Bone marrow (tissue), 2 donors: ENCODE measurements at regions not wholly inside any gene's neighbourhood (a gene's known extent, or its start where the extent isn't known, plus 50 kb on each side); places are given as distances from the start of the nearest gene placed in this dataset.

Source experiments
- DNase-seq, 2 donors: peaks; one replicate each; lab custom pipeline; 2025; lab: John Stamatoyannopoulos, UW

GRCh38 chr1:4379451-4380175, 274.8 kb upstream of the AJAP1 start:
- DNase-seq, result no peak

GRCh38 chr1:4380564-4381168, 273.7 kb upstream of the AJAP1 start:
- DNase-seq, result no peak

GRCh38 chr1:4393191-4393590, 261.2 kb upstream of the AJAP1 start:
- no peak for DNase-seq

- no peak for DNase-seq
These were observed 260.0 kb upstream of the AJAP1 start for GRCh38 chr1:4394366-4394765.

- DNase-seq, result no peak
These were observed 259.3 kb upstream of the AJAP1 start for GRCh38 chr1:4395158-4395557.

- no peak for DNase-seq
These were observed 258.7 kb upstream of the AJAP1 start for GRCh38 chr1:4395676-4396075.

- no peak for DNase-seq
These were observed 257.9 kb upstream of the AJAP1 start for GRCh38 chr1:4396551-4396950.

- DNase-seq, result no peak
These were observed 257.2 kb upstream of the AJAP1 start for GRCh38 chr1:4397196-4397595.

- DNase-seq, result no peak
These were observed 252.4 kb upstream of the AJAP1 start for GRCh38 chr1:4402032-4402431.

- no peak for DNase-seq
These were observed 249.4 kb upstream of the AJAP1 start for GRCh38 chr1:4404854-4405590.

GRCh38 chr1:4407851-4408250, 246.6 kb upstream of the AJAP1 start:
- DNase-seq, result no peak

- no peak for DNase-seq
These were observed 246.0 kb upstream of the AJAP1 start for GRCh38 chr1:4408380-4408779.

GRCh38 chr1:4411862-4412261, 242.5 kb upstream of the AJAP1 start:
- DNase-seq, result no peak

GRCh38 chr1:4415476-4415875, 238.9 kb upstream of the AJAP1 start:
- no peak for DNase-seq

- DNase-seq, result no peak
These were observed 238.2 kb upstream of the AJAP1 start for GRCh38 chr1:4416189-4416588.

- no peak for DNase-seq
These were observed 236.4 kb upstream of the AJAP1 start for GRCh38 chr1:4418021-4418420.

GRCh38 chr1:4421986-4422385, 232.4 kb upstream of the AJAP1 start:
- no peak for DNase-seq

GRCh38 chr1:4422504-4423289, 231.7 kb upstream of the AJAP1 start:
- no peak for DNase-seq

GRCh38 chr1:4424254-4424653, 230.2 kb upstream of the AJAP1 start:
- DNase-seq, result no peak

- no peak for DNase-seq
These were observed 229.6 kb upstream of the AJAP1 start for GRCh38 chr1:4424766-4425165.

- no peak for DNase-seq
These were observed 228.5 kb upstream of the AJAP1 start for GRCh38 chr1:4425892-4426291.

GRCh38 chr1:4428711-4429110, 225.7 kb upstream of the AJAP1 start:
- DNase-seq, result no peak
